ENCODE measurements at regions not wholly inside any gene's neighbourhood (a gene's known extent, or its start where the extent isn't known, plus 50 kb on each side); places are given as distances from the start of the nearest gene placed in this dataset.

- no peaks in the 10 kb centered on the region for H3K9me3 ChIP-seq
- TF ChIP-seq CTCF (IDR thresholded peaks at IDR 0.05), result no peak
- no peak overlapping the region for H3K4me3 ChIP-seq
- no peaks in the 10 kb centered on the region for H3K4me1 ChIP-seq (ENCODE audit: control insufficient read depth in 1 of 2, low read depth in 2 of 2)
- H3K27ac ChIP-seq, result no peak overlapping the region
- no peaks in the 10 kb centered on the region for H3K27me3 ChIP-seq (replicated peaks; ENCODE audit: insufficient read depth)
- DNase-seq (ENCODE audit: low spot score) (no peak), ATAC-seq (ENCODE audit: insufficient number of reproducible peaks, low FRiP score, low read depth) (no peak)
- no peaks in the 10 kb centered on the region for H3K36me3 ChIP-seq
Measured at GRCh38 chr2:205876127-205876526, 193.8 kb downstream of the NRP2 start.

- Histone ChIP-seq H3K27me3 (replicated peaks; ENCODE audit: insufficient read depth) (no peaks in the 10 kb centered on the region), H3K9me3 (no peaks in the 10 kb centered on the region), H3K27ac (no peak overlapping the region), H3K36me3 (no peaks in the 10 kb centered on the region), H3K4me1 (ENCODE audit: control insufficient read depth in 1 of 2, low read depth in 2 of 2) (no peaks in the 10 kb centered on the region), H3K4me3 (no peak overlapping the region)
- ATAC-seq (ENCODE audit: insufficient number of reproducible peaks, low FRiP score, low read depth) (no peak), DNase-seq (ENCODE audit: low spot score) (no peak)
- TF ChIP-seq CTCF (IDR thresholded peaks at IDR 0.05), result no peak
Measured at GRCh38 chr2:205872716-205873115, 190.4 kb downstream of the NRP2 start.

- Histone ChIP-seq H3K27me3 (replicated peaks; ENCODE audit: insufficient read depth) (no peaks in the 10 kb centered on the region), H3K4me3 (no peak overlapping the region), H3K9me3 (no peaks in the 10 kb centered on the region), H3K36me3 (no peaks in the 10 kb centered on the region), H3K4me1 (ENCODE audit: control insufficient read depth in 1 of 2, low read depth in 2 of 2) (peaks cover 6 to 12% of the 10 kb centered on the region in 2 donors), H3K27ac (no peak overlapping the region)
- DNase-seq (ENCODE audit: low spot score), result no peak
- no peak for ATAC-seq (ENCODE audit: insufficient number of reproducible peaks, low FRiP score, low read depth)
- TF ChIP-seq CTCF (IDR thresholded peaks at IDR 0.05), result no peak
Measured at GRCh38 chr2:205869439-205869838, 187.1 kb downstream of the NRP2 start.

GRCh38 chr2:205868773-205869333 lies 186.6 kb downstream of the NRP2 start:
- TF ChIP-seq CTCF (IDR thresholded peaks at IDR 0.05), result no peak
- Histone ChIP-seq H3K27ac (no peak overlapping the region), H3K4me3 (no peak overlapping the region), H3K9me3 (no peaks in the 10 kb centered on the region), H3K27me3 (replicated peaks; ENCODE audit: insufficient read depth) (no peaks in the 10 kb centered on the region), H3K4me1 (ENCODE audit: control insufficient read depth in 1 of 2, low read depth in 2 of 2) (peaks cover 6 to 12% of the 10 kb centered on the region in 2 donors), H3K36me3 (no peaks in the 10 kb centered on the region)
- ATAC-seq (ENCODE audit: insufficient number of reproducible peaks, low FRiP score, low read depth), result no peak
- DNase-seq (ENCODE audit: low spot score), result no peak

GRCh38 chr2:205868053-205868452 lies 185.8 kb downstream of the NRP2 start:
- Histone ChIP-seq H3K4me1 (ENCODE audit: control insufficient read depth in 1 of 2, low read depth in 2 of 2) (peaks cover 6 to 12% of the 10 kb centered on the region in 2 donors), H3K4me3 (no peak overlapping the region), H3K27me3 (replicated peaks; ENCODE audit: insufficient read depth) (no peaks in the 10 kb centered on the region), H3K27ac (no peak overlapping the region), H3K36me3 (no peaks in the 10 kb centered on the region), H3K9me3 (no peaks in the 10 kb centered on the region)
- ATAC-seq (ENCODE audit: insufficient number of reproducible peaks, low FRiP score, low read depth) (no peak), DNase-seq (ENCODE audit: low spot score) (no peak)
- no peak for TF ChIP-seq CTCF (IDR thresholded peaks at IDR 0.05)

All from thoracic aorta (tissue), 2 donors.